ENCODE measurements at regions not wholly inside any gene's neighbourhood (a gene's known extent, or its start where the extent isn't known, plus 50 kb on each side); places are given as distances from the start of the nearest gene placed in this dataset.

DNA sequence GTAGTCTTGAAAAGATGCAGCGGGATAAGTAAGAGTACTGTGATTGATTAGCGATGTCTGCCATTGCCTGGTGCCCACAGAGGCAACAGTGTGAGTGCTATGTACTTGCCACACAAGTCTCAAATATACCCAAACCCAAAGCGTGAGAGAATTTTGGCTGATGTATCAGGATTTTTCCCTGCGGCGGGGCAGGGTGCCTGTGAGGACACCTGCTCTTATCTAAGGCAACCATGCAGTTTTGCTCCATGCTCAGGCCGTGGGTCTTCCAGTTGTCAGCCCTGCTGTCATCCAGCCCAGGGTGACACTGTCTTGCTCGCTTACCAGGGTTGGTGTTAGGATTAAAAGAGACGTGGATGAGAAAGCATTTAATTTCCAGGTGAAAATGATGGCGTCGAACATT lies 202.7 kb downstream of the PTPRU start:
- no peak for DNase-seq (ENCODE audit: low read depth)
- no peak overlapping the region for H3K4me3 ChIP-seq (ENCODE audit: low read depth, low read length)
- TF ChIP-seq, protein P1, sequence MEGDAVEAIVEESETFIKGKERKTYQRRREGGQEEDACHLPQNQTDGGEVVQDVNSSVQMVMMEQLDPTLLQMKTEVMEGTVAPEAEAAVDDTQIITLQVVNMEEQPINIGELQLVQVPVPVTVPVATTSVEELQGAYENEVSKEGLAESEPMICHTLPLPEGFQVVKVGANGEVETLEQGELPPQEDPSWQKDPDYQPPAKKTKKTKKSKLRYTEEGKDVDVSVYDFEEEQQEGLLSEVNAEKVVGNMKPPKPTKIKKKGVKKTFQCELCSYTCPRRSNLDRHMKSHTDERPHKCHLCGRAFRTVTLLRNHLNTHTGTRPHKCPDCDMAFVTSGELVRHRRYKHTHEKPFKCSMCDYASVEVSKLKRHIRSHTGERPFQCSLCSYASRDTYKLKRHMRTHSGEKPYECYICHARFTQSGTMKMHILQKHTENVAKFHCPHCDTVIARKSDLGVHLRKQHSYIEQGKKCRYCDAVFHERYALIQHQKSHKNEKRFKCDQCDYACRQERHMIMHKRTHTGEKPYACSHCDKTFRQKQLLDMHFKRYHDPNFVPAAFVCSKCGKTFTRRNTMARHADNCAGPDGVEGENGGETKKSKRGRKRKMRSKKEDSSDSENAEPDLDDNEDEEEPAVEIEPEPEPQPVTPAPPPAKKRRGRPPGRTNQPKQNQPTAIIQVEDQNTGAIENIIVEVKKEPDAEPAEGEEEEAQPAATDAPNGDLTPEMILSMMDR (IDR thresholded peaks at IDR 0.05; ENCODE audit: low read depth, low read length, missing control alignments), result no peak

DNA sequence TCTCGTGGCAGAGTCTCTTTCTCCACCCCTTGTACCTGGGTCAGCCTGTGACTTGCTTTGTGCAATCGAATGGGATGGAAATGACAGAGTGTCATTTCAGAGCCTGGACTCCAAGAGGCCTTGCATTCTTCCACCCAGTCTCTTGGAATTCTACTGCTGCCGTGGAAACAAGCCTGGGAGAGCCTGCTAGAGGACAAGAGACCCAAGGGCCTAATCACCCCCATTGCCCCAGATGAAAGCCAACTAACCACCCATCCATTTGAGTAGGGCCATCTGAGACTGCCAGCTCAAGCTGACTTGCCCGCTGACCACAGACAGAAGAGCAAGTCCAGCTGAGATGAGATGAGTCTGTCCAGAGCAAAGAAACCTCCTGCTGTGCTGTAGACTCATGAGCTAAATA lies 201.6 kb downstream of the PTPRU start:
- TF ChIP-seq, protein P1 (IDR thresholded peaks at IDR 0.05; ENCODE audit: low read depth, low read length, missing control alignments), result no peak
- H3K4me3 ChIP-seq (ENCODE audit: low read depth, low read length), result no peak overlapping the region
- DNase-seq (ENCODE audit: low read depth), result no peak

DNA sequence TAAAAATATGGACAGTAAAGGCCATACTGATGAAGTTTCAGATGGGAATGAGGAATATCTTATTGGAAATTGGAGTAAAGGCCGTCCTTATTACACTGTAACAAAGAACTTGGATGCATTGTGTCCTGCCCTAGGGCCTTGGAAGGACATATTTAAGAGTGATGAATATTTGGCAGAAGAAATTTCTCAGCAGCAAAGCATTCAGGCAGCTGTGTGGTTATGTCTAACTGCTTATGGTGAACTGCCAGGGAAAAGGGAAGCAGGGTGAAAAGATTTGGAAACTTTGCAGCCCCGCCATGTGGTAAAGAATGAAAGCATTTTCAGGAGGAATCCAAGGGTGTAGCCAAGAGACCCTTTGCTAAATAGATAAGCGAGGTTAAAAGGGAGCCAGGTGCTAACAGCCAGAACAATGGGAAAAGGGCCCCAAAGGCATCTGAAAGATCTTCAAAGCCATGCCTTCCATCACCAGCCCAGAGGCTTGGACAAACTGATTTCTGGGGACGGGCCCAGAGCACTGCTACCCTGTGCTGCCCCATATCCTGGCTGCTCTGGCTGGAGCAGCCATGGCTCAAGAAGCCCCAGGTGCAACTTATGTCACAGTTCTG lies 200.0 kb downstream of the PTPRU start:
- no peak for DNase-seq (ENCODE audit: low read depth)
- TF ChIP-seq, protein P1 (IDR thresholded peaks at IDR 0.05; ENCODE audit: low read depth, low read length, missing control alignments), result no peak
- H3K4me3 ChIP-seq (ENCODE audit: low read depth, low read length), result no peak overlapping the region

DNA sequence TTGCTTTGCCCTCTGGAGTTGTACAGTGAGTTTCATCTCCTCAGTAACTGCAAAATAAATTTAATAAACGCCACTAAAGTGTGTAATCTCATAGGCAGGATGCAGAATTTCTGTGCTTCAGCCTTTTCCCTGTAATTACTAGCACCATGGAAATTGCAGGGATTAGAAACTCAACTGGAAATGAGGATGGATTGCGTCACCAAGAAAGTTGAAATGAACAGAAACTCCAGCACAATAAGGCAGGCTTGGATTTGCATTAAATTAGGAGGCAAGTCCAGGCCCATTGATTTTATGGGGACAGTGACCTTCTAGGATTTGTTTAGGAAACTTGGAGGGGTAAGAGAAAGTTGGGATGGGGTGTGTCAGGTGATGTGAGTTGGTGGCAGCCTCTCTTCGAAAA lies 197.5 kb downstream of the PTPRU start:
- TF ChIP-seq, protein P1 (IDR thresholded peaks at IDR 0.05; ENCODE audit: low read depth, low read length, missing control alignments), result no peak
- no peak for DNase-seq (ENCODE audit: low read depth)

DNA sequence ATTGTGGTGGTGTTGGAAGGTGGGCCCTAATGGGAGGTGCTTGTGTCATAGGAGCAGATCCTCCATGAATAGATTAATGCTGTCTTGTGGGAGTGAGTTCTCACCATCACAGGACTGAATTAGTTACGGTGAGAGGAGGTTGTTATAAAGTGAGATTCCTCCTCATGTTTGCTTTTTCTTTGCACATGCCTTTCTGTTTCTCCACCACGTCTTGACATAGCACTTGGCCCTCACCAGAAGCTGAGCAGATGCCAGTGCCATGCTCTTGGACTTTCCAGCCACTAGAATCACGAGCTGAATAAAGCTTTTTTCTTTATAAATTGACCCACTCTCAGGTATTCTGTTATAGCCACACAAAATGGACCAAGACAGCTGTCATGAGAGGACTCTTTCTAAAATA lies 194.8 kb downstream of the PTPRU start:
- no peak overlapping the region for H3K4me3 ChIP-seq (ENCODE audit: low read depth, low read length)
- TF ChIP-seq, protein P1 (IDR thresholded peaks at IDR 0.05; ENCODE audit: low read depth, low read length, missing control alignments), result no peak
- DNase-seq (ENCODE audit: low read depth), result no peak

More for the DNA sequence above, 197.5 kb downstream of the PTPRU start:
- H3K4me3 ChIP-seq (ENCODE audit: low read depth, low read length), result no peak overlapping the region

DNA sequence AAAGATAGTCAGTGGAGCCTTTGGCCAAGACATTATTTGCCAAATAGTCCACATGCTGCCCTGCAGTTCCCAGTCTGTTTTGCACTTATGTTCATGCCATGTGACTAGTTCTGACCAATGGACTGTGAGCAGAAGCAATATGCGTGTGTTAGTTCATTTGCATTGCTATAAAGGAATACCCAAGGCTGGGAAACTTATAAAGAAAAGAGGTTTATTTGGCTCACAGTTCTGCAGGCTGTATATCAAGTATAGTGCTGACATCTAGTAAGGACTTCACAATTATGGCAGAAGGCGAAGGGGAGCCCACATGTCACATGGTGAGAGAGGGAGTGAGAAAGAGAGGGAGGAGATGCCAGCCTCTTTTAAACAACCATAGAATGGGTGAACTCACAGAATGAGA lies 193.3 kb downstream of the PTPRU start:
- no peak for DNase-seq (ENCODE audit: low read depth)
- H3K4me3 ChIP-seq (ENCODE audit: low read depth, low read length), result no peak overlapping the region
- TF ChIP-seq, protein P1 (IDR thresholded peaks at IDR 0.05; ENCODE audit: low read depth, low read length, missing control alignments), result no peak

DNA sequence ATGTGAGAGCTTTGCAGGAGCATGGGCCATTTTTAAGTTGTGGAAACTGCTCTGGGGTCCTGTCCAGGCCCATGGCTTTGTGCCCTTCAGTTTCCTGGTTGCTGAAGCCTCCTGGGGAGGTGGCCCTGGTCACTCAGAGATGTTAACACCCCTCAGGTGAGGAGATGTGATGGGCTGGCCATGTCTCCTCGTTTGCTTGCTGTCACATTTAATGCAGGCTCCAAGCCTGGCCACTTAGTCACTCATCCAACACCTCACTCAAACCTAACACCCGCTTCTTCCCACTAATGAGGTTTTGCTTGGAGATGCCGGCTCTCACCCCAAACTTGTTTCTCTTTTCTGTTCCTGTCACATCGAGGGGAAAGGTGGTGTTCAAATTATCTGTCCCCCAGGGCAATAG lies 192.7 kb downstream of the PTPRU start:
- TF ChIP-seq, protein P1 (IDR thresholded peaks at IDR 0.05; ENCODE audit: low read depth, low read length, missing control alignments), result no peak
- no peak for DNase-seq (ENCODE audit: low read depth)
- H3K4me3 ChIP-seq (ENCODE audit: low read depth, low read length), result no peak overlapping the region
